OCI-LY3 (cell line): ENCODE measurements at regions not wholly inside any gene's neighbourhood (a gene's known extent, or its start where the extent isn't known, plus 50 kb on each side); places are given as distances from the start of the nearest gene placed in this dataset.

Experiments
- H2AFZ ChIP-seq: fragments of 200-600, 300-600 bp; shearing (Covaris generic); 2 replicates; pipeline ENCODE4 v1.6.0; 2014; ENCODE audit warnings: antibody characterized with exemption, low read depth, low read length
- H3K27ac ChIP-seq: fragments of 200-600, 300-600 bp; sonication (generic); 2 replicates; pipeline ENCODE4 v1.5.1; 2014; ENCODE audit warnings: mild to moderate bottlenecking, low read length, moderate library complexity, mixed read lengths
- H3K27me3 ChIP-seq: fragments of 200-600, 300-600 bp; sonication (generic); 2 replicates; pipeline ENCODE4 v1.6.1; 2014; ENCODE audit warnings: low read depth, low read length, mixed read lengths
- H3K36me3 ChIP-seq: fragments of 200-600, 300-600 bp; sonication (generic); replicated peaks from 2 replicates; pipeline ENCODE3; 2014; ENCODE audit warnings: low read depth, low read length, mixed read lengths
- H3K4me1 ChIP-seq: fragments of 300-600, 200-600 bp; sonication (generic); 2 replicates; pipeline ENCODE4 v1.6.1; 2014; ENCODE audit warnings: low read length, mixed read lengths
- H3K4me2 ChIP-seq: fragments of 200-600, 300-600 bp; sonication (generic); 2 replicates; pipeline ENCODE4 v1.6.1; 2014; ENCODE audit warnings: low read length, mixed read lengths
- H3K4me3 ChIP-seq: fragments of 300-600, 200-600 bp; sonication (generic); 2 replicates; pipeline ENCODE4 v1.5.1; 2014; ENCODE audit warnings: antibody characterized with exemption, mild to moderate bottlenecking, low read length, moderate library complexity
- H3K79me2 ChIP-seq: fragments of 300-600, 200-600 bp; shearing (Covaris generic); 2 replicates; pipeline ENCODE4 v1.6.1; 2014; ENCODE audit warnings: mild to moderate bottlenecking, low read length, mixed read lengths
- H3K9ac ChIP-seq: fragments of 300-600, 200-600 bp; shearing (Covaris generic); 2 replicates; pipeline ENCODE4 v1.6.0; 2014; ENCODE audit warnings: mild to moderate bottlenecking, low read length, moderate library complexity
- H3K9me3 ChIP-seq: fragments of 200-600, 300-600 bp; shearing (Covaris generic); 2 replicates; pipeline ENCODE4 v1.6.1; 2014; ENCODE audit warnings: low read length, mixed read lengths; ENCODE audit not compliant: insufficient read depth
- H4K20me1 ChIP-seq: fragments of 200-600, 300-600 bp; sonication (generic); 2 replicates; pipeline ENCODE4 v1.6.1; 2016; ENCODE audit warnings: low read length, mixed read lengths; ENCODE audit not compliant: insufficient read depth
- CTCF ChIP-seq: fragments of 200-600, 300-600 bp; sonication (generic); IDR thresholded peaks from 2 replicates; pipeline ENCODE4 v1.5.1; 2014; ENCODE audit warnings: antibody characterized with exemption, low read length, low read depth
- EZH2phosphoT487 ChIP-seq: fragments of 200-600 bp; shearing (Covaris generic); IDR thresholded peaks from 2 replicates; pipeline ENCODE4 v1.6.1; 2018; ENCODE audit warnings: antibody characterized with exemption, mixed run types, low read depth

DNA sequence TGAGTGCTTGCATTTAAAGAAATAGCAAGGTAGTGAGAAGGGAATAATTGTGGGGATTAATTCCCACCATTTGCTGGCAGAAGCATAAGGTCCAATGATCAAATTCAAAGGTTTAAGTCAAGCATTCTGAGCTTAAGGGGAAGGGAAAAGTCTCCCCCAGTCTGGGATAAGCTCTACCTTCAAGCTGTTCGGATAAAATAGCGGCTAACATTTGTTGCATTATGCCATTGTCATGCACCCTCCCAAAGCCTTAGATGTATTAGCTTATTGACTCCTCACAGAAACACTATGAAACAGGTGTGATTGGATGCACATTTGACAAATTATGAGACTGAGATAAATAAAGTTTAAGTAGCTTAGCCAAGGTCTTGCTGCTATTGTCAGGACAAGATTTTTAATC lies 52.2 kb upstream of the TGIF1 start:
- Histone ChIP-seq H2AFZ (no peak overlapping the region), H3K27ac (no peak overlapping the region)

More for the DNA sequence above, 52.2 kb upstream of the TGIF1 start:
- TF ChIP-seq CTCF (no peak), EZH2phosphoT487 (no peak)
- H3K4me3 ChIP-seq = no peak overlapping the region
- no peaks in the 10 kb centered on the region for H3K79me2 ChIP-seq
- peaks cover 44% of the 10 kb centered on the region for H3K4me1 ChIP-seq
- no peaks in the 10 kb centered on the region for H4K20me1 ChIP-seq
- no peak overlapping the region for H3K4me2 ChIP-seq
- H3K27me3 ChIP-seq = no peaks in the 10 kb centered on the region
- H3K9me3 ChIP-seq = peaks cover 18% of the 10 kb centered on the region
- H3K36me3 ChIP-seq = peaks cover 19% of the 10 kb centered on the region
- no peak overlapping the region for H3K9ac ChIP-seq
